ENCODE measurements at regions not wholly inside any gene's neighbourhood (a gene's known extent, or its start where the extent isn't known, plus 50 kb on each side); places are given as distances from the start of the nearest gene placed in this dataset.
"Not testable (repeated sequence)": the region's sequence is repeated elsewhere in the genome, so short reads cannot be mapped to it uniquely, and the experiment has no call there.

- DNase-seq (ENCODE audit: low read depth): no peak
These were observed 145.6 kb upstream of the RBPJ start for GRCh38 chr4:26175006-26175786.

- no peak for DNase-seq (ENCODE audit: low read depth)
These were observed 144.8 kb upstream of the RBPJ start for GRCh38 chr4:26175905-26176470.

GRCh38 chr4:26176598-26177149 lies 144.1 kb upstream of the RBPJ start:
- DNase-seq (ENCODE audit: low read depth): peak; percentile 35

GRCh38 chr4:26178854-26179253 lies 142.0 kb upstream of the RBPJ start:
- DNase-seq (ENCODE audit: low read depth): peak; percentile 65

- DNase-seq (ENCODE audit: low read depth): no peak
These were observed 141.5 kb upstream of the RBPJ start for GRCh38 chr4:26179316-26179760.

GRCh38 chr4:26181616-26182015 lies 139.2 kb upstream of the RBPJ start:
- DNase-seq (ENCODE audit: low read depth): no peak

GRCh38 chr4:26183017-26183416 lies 137.8 kb upstream of the RBPJ start:
- DNase-seq (ENCODE audit: low read depth): no peak

- DNase-seq (ENCODE audit: low read depth): no peak
These were observed 135.4 kb upstream of the RBPJ start for GRCh38 chr4:26185436-26185835.

- DNase-seq (ENCODE audit: low read depth): no peak
These were observed 129.5 kb upstream of the RBPJ start for GRCh38 chr4:26191353-26191752.

GRCh38 chr4:26192899-26193869 lies 127.6 kb upstream of the RBPJ start:
- DNase-seq (ENCODE audit: low read depth): no peak

- no peak for DNase-seq (ENCODE audit: low read depth)
These were observed 126.0 kb upstream of the RBPJ start for GRCh38 chr4:26194764-26195163.

GRCh38 chr4:26196567-26196966 lies 124.2 kb upstream of the RBPJ start:
- DNase-seq (ENCODE audit: low read depth): no peak

- DNase-seq (ENCODE audit: low read depth): peak; percentile 84
These were observed 123.6 kb upstream of the RBPJ start for GRCh38 chr4:26197018-26197779.

GRCh38 chr4:26198931-26199330 lies 121.9 kb upstream of the RBPJ start:
- not testable (repeated sequence) for DNase-seq (ENCODE audit: low read depth)

- peak; percentile 77 for DNase-seq (ENCODE audit: low read depth)
These were observed 121.2 kb upstream of the RBPJ start for GRCh38 chr4:26199596-26199995.

- peak; percentile 86 for DNase-seq (ENCODE audit: low read depth)
These were observed 119.7 kb upstream of the RBPJ start for GRCh38 chr4:26201120-26201519.

- DNase-seq (ENCODE audit: low read depth): no peak
These were observed 116.5 kb upstream of the RBPJ start for GRCh38 chr4:26204249-26204825.

GRCh38 chr4:26204911-26205370 lies 115.9 kb upstream of the RBPJ start:
- DNase-seq (ENCODE audit: low read depth): no peak

GRCh38 chr4:26206339-26206738 lies 114.5 kb upstream of the RBPJ start:
- peak; percentile 95 for DNase-seq (ENCODE audit: low read depth)

- DNase-seq (ENCODE audit: low read depth): no peak
These were observed 113.8 kb upstream of the RBPJ start for GRCh38 chr4:26206999-26207398.

- DNase-seq (ENCODE audit: low read depth): no peak
These were observed 113.2 kb upstream of the RBPJ start for GRCh38 chr4:26207631-26208030.
